Transverse colon (tissue), 4 donors: ENCODE measurements at regions not wholly inside any gene's neighbourhood (a gene's known extent, or its start where the extent isn't known, plus 50 kb on each side); places are given as distances from the start of the nearest gene placed in this dataset.

Experiments
- DNase-seq: peaks from one replicate; pipeline ENCODE4 v3.0.0-alpha.2; 2019
- H3K27ac ChIP-seq, 4 donors: fragments of 200-600 bp; sonication (generic); 2 replicates each; pipeline ENCODE4 v1.5.1; 2016 to 2018; ENCODE audit warnings: inconsistent platforms in 4 of 4
- H3K27me3 ChIP-seq: fragments of 200-600 bp; sonication (generic); 2 replicates; pipeline ENCODE4 v1.5.1; 2017; ENCODE audit warnings: inconsistent platforms
- H3K36me3 ChIP-seq, 4 donors: fragments of 200-600 bp; sonication (generic); 2 replicates each; pipeline ENCODE4 v1.5.1; 2017 to 2019; ENCODE audit warnings: inconsistent platforms in 4 of 4
- H3K4me1 ChIP-seq, 4 donors: fragments of 200-600 bp; sonication (generic); 2 replicates each; pipeline ENCODE4 v1.5.1; 2017 to 2020; ENCODE audit warnings: inconsistent platforms in 4 of 4
- H3K4me3 ChIP-seq, 4 donors: fragments of 200-600 bp; sonication (generic); 1 replicate in 1 of 4; 2 replicates in 3 of 4; pipeline versions ENCODE4 v1.5.1 to v1.6.1; 2017 to 2019; ENCODE audit warnings: inconsistent platforms in 4 of 4
- H3K9me3 ChIP-seq, 2 donors: fragments of 200-600 bp; sonication (generic); 2 replicates each; pipeline ENCODE4 v1.5.1; 2017 to 2019; ENCODE audit warnings: inconsistent platforms in 2 of 2
- EP300 ChIP-seq: sonication (generic); formaldehyde crosslinking; IDR thresholded peaks from one replicate; pipeline ENCODE4 v1.6.1; 2017; ENCODE audit warnings: antibody characterized with exemption, low read depth
- POLR2A ChIP-seq: fragments of 450-650 bp; IDR thresholded peaks from one replicate; pipeline ENCODE4 v1.6.1; 2016; ENCODE audit warnings: antibody characterized with exemption, mild to moderate bottlenecking, moderate library complexity
- POLR2AphosphoS5 ChIP-seq, 3 donors: sonication (generic); formaldehyde crosslinking; IDR thresholded peaks; one replicate each; pipeline ENCODE4 v1.6.1; 2016; ENCODE audit warnings: antibody characterized with exemption in 3 of 3
- WGBS, 2 donors: methylation state at CpG; one replicate each; pipeline ENCODE4 v1.1.5; 2018; ENCODE audit warnings: low coverage in 1 of 2; 5-methylcytosine and 5-hydroxymethylcytosine counted together
- in situ Hi-C, 4 donors: fragments of 200-750 bp; cut with MboI; loops; one replicate each; pipeline versions ENCODE4 v1.15.0 to v1.15.1; 2017; ENCODE audit warnings: low sequenced_read_pairs in 3 of 4, low pct_ligation_motif_present in 1 of 4, low pct_unique_long_range_greater_than_20kb in 1 of 4
- intact Hi-C: fragments of 100-400 bp; cut with DNase I; formaldehyde crosslinking; loops from one replicate; pipeline ENCODE4 v1.15.1; 2023; ENCODE audit warnings: low total_unique reads
- TF ChIP-seq, protein P1 (sequence below), 5 experiments: fragments of 200-600 bp in 3 of 5; fragments of 450-650 bp in 2 of 5; sonication (generic) in 3 of 5; IDR thresholded peaks; 1 replicate in 2 of 5; 2 replicates in 3 of 5; pipeline ENCODE4 v1.5.1; 2016 to 2017; ENCODE audit warnings: antibody characterized with exemption in 5 of 5, inconsistent platforms in 3 of 5, mild to moderate bottlenecking in 2 of 5, moderate library complexity in 1 of 5

DNA sequence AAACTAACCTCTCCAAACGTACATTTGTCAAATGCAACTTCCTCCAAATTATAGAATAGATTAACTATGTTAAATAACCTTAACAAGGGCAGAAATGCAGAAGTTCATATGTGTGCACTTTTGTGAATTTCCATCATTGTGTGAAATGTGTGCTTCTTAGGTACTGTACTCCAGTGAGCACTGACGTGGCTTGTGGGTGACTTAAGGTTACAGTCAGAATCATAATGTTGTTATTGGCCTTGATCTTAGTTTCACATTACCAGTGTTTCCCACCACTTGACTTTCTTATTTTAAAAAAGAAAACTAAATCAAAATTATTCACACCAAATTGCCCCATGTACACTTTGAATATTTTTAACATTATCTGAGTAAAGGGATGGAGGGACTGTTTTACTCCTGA lies 155.1 kb upstream of the FZD8 start:
- no peak overlapping the region for H3K27ac ChIP-seq
- DNase-seq: no peak
- intact Hi-C loops: no loop called here
- H3K4me3 ChIP-seq: no peak overlapping the region
- in situ Hi-C loops: no loop called here
- H3K27me3 ChIP-seq: no peaks in the 10 kb centered on the region
- WGBS, 2 donors: 67 to 77% methylated on average over 1 to 2 of the region's 2 CpGs
- H3K9me3 ChIP-seq: no peaks in the 10 kb centered on the region
- no peak for TF ChIP-seq POLR2AphosphoS5 (IDR thresholded peaks at IDR 0.05)
- TF ChIP-seq EP300: no peak
- TF ChIP-seq POLR2A: no peak
- TF ChIP-seq, protein P1, sequence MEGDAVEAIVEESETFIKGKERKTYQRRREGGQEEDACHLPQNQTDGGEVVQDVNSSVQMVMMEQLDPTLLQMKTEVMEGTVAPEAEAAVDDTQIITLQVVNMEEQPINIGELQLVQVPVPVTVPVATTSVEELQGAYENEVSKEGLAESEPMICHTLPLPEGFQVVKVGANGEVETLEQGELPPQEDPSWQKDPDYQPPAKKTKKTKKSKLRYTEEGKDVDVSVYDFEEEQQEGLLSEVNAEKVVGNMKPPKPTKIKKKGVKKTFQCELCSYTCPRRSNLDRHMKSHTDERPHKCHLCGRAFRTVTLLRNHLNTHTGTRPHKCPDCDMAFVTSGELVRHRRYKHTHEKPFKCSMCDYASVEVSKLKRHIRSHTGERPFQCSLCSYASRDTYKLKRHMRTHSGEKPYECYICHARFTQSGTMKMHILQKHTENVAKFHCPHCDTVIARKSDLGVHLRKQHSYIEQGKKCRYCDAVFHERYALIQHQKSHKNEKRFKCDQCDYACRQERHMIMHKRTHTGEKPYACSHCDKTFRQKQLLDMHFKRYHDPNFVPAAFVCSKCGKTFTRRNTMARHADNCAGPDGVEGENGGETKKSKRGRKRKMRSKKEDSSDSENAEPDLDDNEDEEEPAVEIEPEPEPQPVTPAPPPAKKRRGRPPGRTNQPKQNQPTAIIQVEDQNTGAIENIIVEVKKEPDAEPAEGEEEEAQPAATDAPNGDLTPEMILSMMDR (IDR thresholded peaks at IDR 0.05): no peak
- H3K4me1 ChIP-seq: no peaks in the 10 kb centered on the region
- H3K36me3 ChIP-seq: no peaks in the 10 kb centered on the region

DNA sequence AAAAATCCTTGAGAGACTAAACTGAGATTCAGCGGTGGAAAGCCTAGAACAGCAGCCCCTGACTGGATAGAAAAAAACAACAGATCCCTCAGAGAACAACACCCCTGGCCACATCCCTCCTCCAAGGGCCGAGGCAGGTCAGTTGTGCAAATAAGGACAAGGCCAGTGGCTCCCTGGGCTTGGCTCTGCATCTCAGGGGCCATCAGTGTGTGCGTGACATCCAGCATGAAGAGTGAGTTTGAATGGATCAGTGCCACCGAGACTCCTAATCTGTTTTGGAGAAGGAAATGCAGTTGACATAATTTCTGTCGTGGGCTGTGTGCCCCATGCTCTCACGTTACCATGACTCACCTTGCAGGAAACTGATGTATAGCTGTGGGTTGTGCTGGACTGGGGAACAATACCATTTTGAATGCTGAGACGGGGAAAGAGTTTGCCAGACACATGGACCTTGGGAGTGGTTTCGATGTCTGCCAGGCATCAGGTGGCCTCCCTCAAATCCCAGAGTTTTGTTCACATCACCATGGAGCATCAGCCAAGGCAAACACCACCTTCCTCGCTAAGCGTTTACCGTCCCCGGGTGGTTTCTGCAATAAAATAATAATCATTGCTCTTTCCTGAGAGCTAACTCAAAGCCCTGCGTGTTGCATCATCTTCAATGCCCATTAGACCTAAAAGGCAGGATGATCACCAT lies 153.2 kb upstream of the FZD8 start:
- H3K4me1 ChIP-seq: no peaks in the 10 kb centered on the region
- no peak overlapping the region for H3K4me3 ChIP-seq
- H3K27ac ChIP-seq: no peak overlapping the region
- H3K27me3 ChIP-seq: no peaks in the 10 kb centered on the region
- intact Hi-C loops: no loop called here
- TF ChIP-seq, protein P1 (IDR thresholded peaks at IDR 0.05): no peak
- no peak for TF ChIP-seq POLR2A
- TF ChIP-seq EP300: no peak
- TF ChIP-seq POLR2AphosphoS5 (IDR thresholded peaks at IDR 0.05): no peak
- H3K36me3 ChIP-seq: no peaks in the 10 kb centered on the region
- no peak for DNase-seq
- WGBS, 2 donors: 37 to 61% methylated on average over 2 to 13 of the region's 13 CpGs
- in situ Hi-C loops: no loop called here
- H3K9me3 ChIP-seq: no peaks in the 10 kb centered on the region

DNA sequence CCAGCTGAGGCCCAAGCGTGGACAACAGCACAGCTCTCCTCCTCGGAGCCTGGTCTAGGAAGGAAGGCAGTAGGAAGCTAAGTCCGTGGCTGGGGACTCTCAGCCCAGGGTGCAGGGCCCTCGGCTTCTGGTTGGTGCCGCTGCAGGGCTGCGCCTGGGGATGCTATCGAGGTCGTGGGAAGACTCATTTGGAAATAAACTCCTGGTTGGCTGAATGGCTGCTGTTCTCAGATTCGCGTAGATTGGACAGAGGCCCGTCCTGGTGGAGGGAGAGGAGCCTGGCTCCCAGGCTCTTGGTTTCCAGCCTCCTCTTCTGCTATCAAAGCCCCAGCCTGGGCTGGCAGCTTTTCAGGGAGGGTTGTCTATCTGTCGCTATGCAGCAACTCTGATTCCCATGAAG lies 152.6 kb upstream of the FZD8 start:
- no peak overlapping the region for H3K27ac ChIP-seq

DNA sequence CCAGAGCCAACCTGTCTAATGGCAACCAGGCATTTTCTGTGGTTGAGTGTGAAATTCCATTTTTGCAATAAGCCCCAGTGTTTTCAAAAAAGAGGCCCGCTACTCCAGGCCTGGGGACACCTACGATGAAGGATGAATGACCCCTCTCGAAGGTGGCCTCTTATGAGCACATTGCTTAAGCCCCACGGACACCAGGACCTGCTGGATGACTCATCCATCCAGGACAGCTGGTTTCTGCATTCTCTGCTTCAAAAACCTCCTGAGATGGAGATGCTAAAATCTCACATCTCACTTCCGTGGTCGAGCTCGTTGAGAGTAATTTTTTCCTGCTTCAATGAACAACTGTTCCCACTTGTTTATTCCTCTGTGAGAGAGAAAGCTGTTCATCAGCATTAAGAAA lies 150.2 kb upstream of the FZD8 start:
- no peak for DNase-seq
- no peaks in the 10 kb centered on the region for H3K36me3 ChIP-seq
- no peak overlapping the region for H3K27ac ChIP-seq
- H3K4me3 ChIP-seq: no peak overlapping the region
- intact Hi-C loops: no loop called here
- no peaks in the 10 kb centered on the region for H3K27me3 ChIP-seq
- TF ChIP-seq EP300: no peak
- TF ChIP-seq, protein P1 (IDR thresholded peaks at IDR 0.05): no peak
- TF ChIP-seq POLR2AphosphoS5 (IDR thresholded peaks at IDR 0.05): no peak
- TF ChIP-seq POLR2A: no peak
- no peaks in the 10 kb centered on the region for H3K4me1 ChIP-seq
- 75 to 78% methylated on average over 4 to 7 of the region's 7 CpGs for WGBS, 2 donors
- in situ Hi-C loops: no loop called here
- H3K9me3 ChIP-seq: no peaks in the 10 kb centered on the region

More for the DNA sequence above, 152.6 kb upstream of the FZD8 start:
- intact Hi-C loops: no loop called here
- Histone ChIP-seq H3K9me3 (no peaks in the 10 kb centered on the region), H3K36me3 (no peaks in the 10 kb centered on the region), H3K4me1 (no peaks in the 10 kb centered on the region), H3K4me3 (no peak overlapping the region), H3K27me3 (no peaks in the 10 kb centered on the region)
- TF ChIP-seq POLR2AphosphoS5 (IDR thresholded peaks at IDR 0.05) (no peak), EP300 (no peak)
- TF ChIP-seq, protein P1 (IDR thresholded peaks at IDR 0.05): no peak
- DNase-seq: no peak
- WGBS, 2 donors: 80 to 91% methylated on average over 1 to 12 of the region's 12 CpGs
- in situ Hi-C loops: no loop called here
